ENCODE measurements at regions not wholly inside any gene's neighbourhood (a gene's known extent, or its start where the extent isn't known, plus 50 kb on each side); places are given as distances from the start of the nearest gene placed in this dataset.
"Not testable (repeated sequence)": the region's sequence is repeated elsewhere in the genome, so short reads cannot be mapped to it uniquely, and the experiment has no call there.

- not testable (repeated sequence) for TF ChIP-seq CTCF (IDR thresholded peaks at IDR 0.05; ENCODE audit: extremely low read depth in 1 of 2, insufficient read depth in 1 of 2, low read depth in 1 of 2, low read length in 2 of 2); MYC (IDR thresholded peaks at IDR 0.05; ENCODE audit: low read depth, low read length); EZH2 (IDR thresholded peaks at IDR 0.05; ENCODE audit: borderline replicate concordance, low read depth, low read length, severe bottlenecking); POLR2AphosphoS5 (IDR thresholded peaks at IDR 0.05; ENCODE audit: insufficient read depth, low read depth, low read length)
Measured at GRCh38 chr22:16673433-16673832, 80.8 kb upstream of the CCT8L2 start.
